Sigmoid colon (tissue), 6 donors: ENCODE measurements at regions not wholly inside any gene's neighbourhood (a gene's known extent, or its start where the extent isn't known, plus 50 kb on each side); places are given as distances from the start of the nearest gene placed in this dataset.
A peak's percentile ranks its signal among the peaks of the same experiment; 100 is the strongest.

Experiments used
- DNase-seq: peaks from one replicate; pipeline ENCODE4 v3.0.0-alpha.2; 2019
- H3K27ac ChIP-seq, 4 donors: fragments of 200-600 bp; sonication (generic); one replicate each; pipeline ENCODE4 v1.5.1; 2016 to 2019; ENCODE audit warnings: mild to moderate bottlenecking in 1 of 4
- H3K27me3 ChIP-seq, 3 donors: fragments of 200-600 bp; sonication (generic); one replicate each; pipeline ENCODE4 v1.5.1; 2019; ENCODE audit warnings: mild to moderate bottlenecking in 1 of 3
- H3K36me3 ChIP-seq, 4 donors: fragments of 200-600 bp; sonication (generic); one replicate each; pipeline ENCODE4 v1.5.1; 2016 to 2019
- H3K4me1 ChIP-seq, 4 donors: fragments of 200-600 bp; sonication (generic); one replicate each; pipeline ENCODE4 v1.5.1; 2017 to 2019
- H3K4me3 ChIP-seq, 4 donors: fragments of 200-600 bp; sonication (generic); one replicate each; pipeline ENCODE4 v1.5.1; 2017 to 2019; ENCODE audit warnings: mild to moderate bottlenecking in 2 of 4, moderate library complexity in 1 of 4
- H3K9me3 ChIP-seq, 4 donors: fragments of 200-600 bp in 3 of 4; sonication (generic) in 3 of 4; one replicate each; pipeline versions ENCODE4 v1.5.1 to v1.6.1; 2013 to 2019
- CTCF ChIP-seq, 4 experiments: fragments of 450-650 bp in 3 of 4; fragments of 200-600 bp in 1 of 4; IDR thresholded peaks; one replicate each; pipeline ENCODE4 v1.5.1; 2016 to 2019; ENCODE audit warnings: antibody characterized with exemption in 4 of 4, mild to moderate bottlenecking in 3 of 4, moderate library complexity in 2 of 4
- EP300 ChIP-seq, 4 donors: sonication (generic); formaldehyde crosslinking; IDR thresholded peaks; one replicate each; pipeline ENCODE4 v1.6.1; 2017; ENCODE audit warnings: antibody characterized with exemption in 4 of 4
- POLR2A ChIP-seq, 2 donors: fragments of 450-650 bp; IDR thresholded peaks; one replicate each; pipeline ENCODE4 v1.6.1; 2016; ENCODE audit warnings: antibody characterized with exemption in 2 of 2, mild to moderate bottlenecking in 2 of 2, moderate library complexity in 2 of 2
- POLR2AphosphoS5 ChIP-seq, 4 donors: sonication (generic); formaldehyde crosslinking; IDR thresholded peaks; one replicate each; pipeline ENCODE4 v1.6.1; 2017; ENCODE audit warnings: antibody characterized with exemption in 4 of 4
- WGBS, 2 donors: extraction: QIAGEN DNeasy Blood & Tissue Kit; methylation state at CpG; one replicate each; pipeline ENCODE4 v1.1.7; 2013; 5-methylcytosine and 5-hydroxymethylcytosine counted together
- intact Hi-C: fragments of 100-400 bp; cut with DNase I; formaldehyde crosslinking; loops from one replicate; pipeline ENCODE4 v1.15.1; 2023
- donor health status: healthy with polysubstance abuse.
- donor health status: healthy.

- DNase-seq: no peak
- Histone ChIP-seq H3K4me3 (no peak overlapping the region), H3K36me3 (no peaks in the 10 kb centered on the region), H3K27me3 (no peaks in the 10 kb centered on the region), H3K27ac (no peak overlapping the region), H3K9me3 (no peaks in the 10 kb centered on the region), H3K4me1 (no peaks in the 10 kb centered on the region)
- intact Hi-C loops: no loop called here
- TF ChIP-seq POLR2A (IDR thresholded peaks at IDR 0.05): no peak
- 19 to 68% methylated on average over 8 of the region's 8 CpGs for WGBS, 2 donors
These were observed 443.1 kb upstream of the DAB1 start for GRCh38 chr1:57866998-57867397.

GRCh38 chr1:57860931-57861565 lies 437.2 kb upstream of the DAB1 start:
- H3K27ac ChIP-seq: peak overlapping the region in 1 of 4 donors; percentile 10
- no peaks in the 10 kb centered on the region for H3K27me3 ChIP-seq
- peaks cover 0 to 2% (median 0%) of the 10 kb centered on the region in 4 donors for H3K9me3 ChIP-seq
- no peaks in the 10 kb centered on the region for H3K4me1 ChIP-seq
- TF ChIP-seq CTCF (IDR thresholded peaks at IDR 0.05) (no peak), EP300 (IDR thresholded peaks at IDR 0.05) (no peak)
- H3K36me3 ChIP-seq: no peaks in the 10 kb centered on the region
- intact Hi-C loops: no loop called here
- 17 to 63% methylated on average over 5 of the region's 5 CpGs for WGBS, 2 donors
- H3K4me3 ChIP-seq: no peak overlapping the region
- DNase-seq: no peak

- no peak for DNase-seq
- Histone ChIP-seq H3K27ac (peak overlapping the region in 1 of 4 donors; percentile 10), H3K27me3 (no peaks in the 10 kb centered on the region), H3K36me3 (no peaks in the 10 kb centered on the region), H3K4me1 (no peaks in the 10 kb centered on the region), H3K9me3 (peaks cover 0 to 2% (median 0%) of the 10 kb centered on the region in 4 donors), H3K4me3 (no peak overlapping the region)
- 73 to 89% methylated on average over 3 of the region's 3 CpGs for WGBS, 2 donors
- TF ChIP-seq CTCF (IDR thresholded peaks at IDR 0.05) (no peak), POLR2A (IDR thresholded peaks at IDR 0.05) (no peak), POLR2AphosphoS5 (IDR thresholded peaks at IDR 0.05) (no peak), EP300 (IDR thresholded peaks at IDR 0.05) (no peak)
- intact Hi-C loops: no loop called here
These were observed 436.5 kb upstream of the DAB1 start for GRCh38 chr1:57860325-57860724.

- Histone ChIP-seq H3K27me3 (no peaks in the 10 kb centered on the region), H3K27ac (no peak overlapping the region), H3K9me3 (peaks cover 0 to 2% (median 0%) of the 10 kb centered on the region in 4 donors), H3K36me3 (no peaks in the 10 kb centered on the region), H3K4me1 (no peaks in the 10 kb centered on the region), H3K4me3 (no peak overlapping the region)
- TF ChIP-seq CTCF (IDR thresholded peaks at IDR 0.05): no peak
- no peak for TF ChIP-seq POLR2AphosphoS5 (IDR thresholded peaks at IDR 0.05)
- TF ChIP-seq EP300 (IDR thresholded peaks at IDR 0.05): no peak
- TF ChIP-seq POLR2A (IDR thresholded peaks at IDR 0.05): no peak
- DNase-seq: no peak
- intact Hi-C loops: no loop called here
- 58 to 60% methylated on average over 4 of the region's 4 CpGs for WGBS, 2 donors
These were observed 434.9 kb upstream of the DAB1 start for GRCh38 chr1:57858740-57859139.

- Histone ChIP-seq H3K27ac (no peak overlapping the region), H3K4me1 (no peaks in the 10 kb centered on the region), H3K9me3 (peaks cover 0 to 2% (median 0%) of the 10 kb centered on the region in 4 donors), H3K36me3 (no peaks in the 10 kb centered on the region), H3K27me3 (no peaks in the 10 kb centered on the region), H3K4me3 (no peak overlapping the region)
- 68 to 73% methylated on average over 1 of the region's 1 CpG for WGBS, 2 donors
- intact Hi-C loops: no loop called here
- TF ChIP-seq EP300 (IDR thresholded peaks at IDR 0.05) (no peak), POLR2A (IDR thresholded peaks at IDR 0.05) (no peak), POLR2AphosphoS5 (IDR thresholded peaks at IDR 0.05) (no peak), CTCF (IDR thresholded peaks at IDR 0.05) (no peak)
- DNase-seq: no peak
These were observed 433.9 kb upstream of the DAB1 start for GRCh38 chr1:57857809-57858208.
